NCI-H82 (cell line): ENCODE measurements at regions not wholly inside any gene's neighbourhood (a gene's known extent, or its start where the extent isn't known, plus 50 kb on each side); places are given as distances from the start of the nearest gene placed in this dataset.
"Not testable (repeated sequence)": the region's sequence is repeated elsewhere in the genome, so short reads cannot be mapped to it uniquely, and the experiment has no call there.

Experiments
- DNase-seq: peaks from one replicate; lab custom pipeline; 2025; lab: John Stamatoyannopoulos, UW

DNA sequence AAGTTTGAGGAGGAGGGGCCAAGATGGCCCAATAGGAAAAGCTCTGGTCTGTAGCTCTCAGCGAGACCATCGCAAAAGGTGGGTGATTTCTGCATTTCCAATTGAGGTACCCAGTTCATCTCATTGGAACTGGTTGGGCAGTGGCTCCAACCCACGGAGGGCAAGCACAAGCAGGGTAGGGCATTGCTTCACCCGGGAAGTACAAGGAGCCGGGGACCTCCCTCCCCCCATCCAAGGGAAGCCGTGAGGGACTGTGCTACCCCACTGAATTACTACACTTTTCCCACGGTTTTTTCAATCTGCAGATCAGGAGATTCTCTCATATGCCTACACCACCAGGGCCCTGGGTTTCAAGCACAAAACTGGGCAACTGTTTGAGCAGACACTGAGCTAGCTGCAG, 58.0 kb upstream of the EFCAB3 start:
- DNase-seq: no peak

DNA sequence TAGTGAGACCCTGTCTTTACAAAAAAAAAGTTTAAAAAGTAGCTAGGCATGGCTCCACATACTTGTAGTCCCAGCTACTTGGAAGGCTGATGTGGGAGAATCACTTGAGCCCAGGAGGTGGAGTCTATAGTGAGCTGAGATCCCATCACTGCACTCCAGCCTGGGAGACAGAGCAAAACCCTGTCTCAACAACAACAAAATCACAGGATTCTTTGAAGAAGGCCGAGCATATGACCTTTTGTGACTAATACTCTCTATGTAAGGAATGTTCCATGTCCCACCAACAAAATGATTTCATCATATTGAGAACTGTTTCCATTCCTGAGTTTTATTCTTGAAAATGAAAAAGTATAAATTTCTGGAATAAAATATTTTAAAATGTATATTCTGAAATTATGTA, 58.9 kb upstream of the EFCAB3 start:
- DNase-seq: no peak

DNA sequence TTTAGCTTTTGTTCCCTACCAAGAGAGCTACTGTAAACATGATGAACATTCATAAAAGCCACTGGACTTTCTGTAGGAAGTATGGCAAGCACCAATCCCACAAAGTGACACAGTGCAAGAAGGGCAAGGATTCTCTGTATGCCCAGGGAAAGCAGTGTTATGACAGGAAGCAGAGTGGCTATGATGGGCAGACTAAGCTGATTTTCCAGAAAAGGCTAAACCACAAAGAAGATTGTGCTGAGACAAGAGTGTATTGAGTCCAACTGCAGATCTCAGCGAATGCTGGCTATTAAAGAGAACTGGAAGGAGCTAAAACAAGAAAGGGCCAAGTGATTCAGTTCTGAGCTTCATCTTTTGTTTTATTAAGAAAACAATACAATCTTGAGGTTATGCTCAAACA, 60.5 kb upstream of the EFCAB3 start:
- DNase-seq: no peak

DNA sequence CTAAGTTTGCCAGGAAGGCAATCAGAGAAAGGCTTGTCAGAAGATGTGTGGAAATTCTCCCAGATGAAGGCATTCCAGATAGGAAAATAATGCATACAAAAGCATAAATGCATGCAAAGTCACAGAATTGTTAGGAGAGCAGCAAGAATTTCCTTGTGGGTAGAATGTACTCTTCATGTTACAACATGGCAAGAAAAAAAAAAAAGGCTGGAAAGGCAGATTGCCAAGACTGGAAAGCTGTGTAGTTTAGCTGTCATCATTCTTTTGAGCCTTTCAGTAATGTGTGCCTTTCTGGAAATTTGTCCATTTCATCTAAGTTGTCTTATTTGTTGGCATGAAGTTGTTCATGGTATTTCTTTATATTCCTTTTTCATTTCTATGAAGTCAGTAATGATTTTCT, 71.0 kb upstream of the EFCAB3 start:
- DNase-seq: no peak

DNA sequence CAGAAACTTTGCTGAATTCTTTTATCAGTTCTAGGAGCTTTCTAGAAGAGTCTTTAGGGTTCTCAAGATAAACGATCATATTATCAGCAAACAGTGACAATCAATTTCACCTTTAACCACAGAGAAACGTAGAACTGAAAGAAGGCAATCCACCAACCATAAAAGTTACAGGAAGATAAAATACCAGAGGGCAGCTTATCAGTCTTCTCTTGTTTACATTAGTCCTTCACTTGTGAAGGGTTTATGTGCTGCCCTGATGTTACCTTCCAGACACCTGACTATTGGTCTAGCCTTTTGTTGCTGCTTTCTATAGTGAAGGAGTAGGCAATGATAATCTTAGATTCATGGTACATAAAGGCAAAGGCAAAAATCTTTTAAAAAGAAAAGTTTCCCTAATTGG, 73.2 kb upstream of the EFCAB3 start:
- DNase-seq: no peak

DNA sequence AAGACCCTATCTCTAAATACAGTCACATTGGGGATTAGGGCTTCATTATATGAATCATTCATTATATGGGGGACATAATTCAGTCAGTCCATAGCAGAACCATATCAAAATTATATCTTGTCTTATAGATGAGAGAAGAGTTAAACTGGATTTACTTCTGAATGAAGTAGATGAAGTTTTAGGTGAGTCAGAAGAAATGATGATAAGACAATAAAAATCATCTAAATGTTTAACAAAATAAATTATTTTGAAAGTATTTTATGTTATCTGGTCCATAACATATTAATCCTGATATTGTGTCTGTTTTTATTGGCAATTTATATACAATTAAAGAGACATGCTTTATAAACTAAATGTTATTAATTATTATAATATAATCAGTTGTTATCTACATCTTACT, 76.9 kb upstream of the EFCAB3 start:
- no peak for DNase-seq

DNA sequence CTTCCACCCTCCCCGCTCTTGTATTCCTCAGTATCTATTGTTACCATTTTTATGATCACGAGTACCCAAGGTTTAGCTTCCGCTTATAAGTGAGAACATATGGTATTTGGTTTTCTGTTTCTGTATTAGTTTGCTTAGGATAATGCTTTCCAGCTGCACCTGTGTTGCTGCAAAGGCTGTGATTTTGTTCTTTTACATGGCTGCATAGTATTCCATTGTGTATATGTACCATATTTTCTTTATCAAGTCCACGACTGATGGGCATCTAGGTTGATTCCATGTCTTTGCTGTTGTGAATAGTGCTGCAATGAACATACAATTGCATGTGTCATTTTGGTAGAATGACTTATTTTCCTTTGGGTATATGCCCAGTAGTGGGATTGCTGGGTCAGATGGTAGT, 79.7 kb upstream of the EFCAB3 start:
- no peak for DNase-seq

DNA sequence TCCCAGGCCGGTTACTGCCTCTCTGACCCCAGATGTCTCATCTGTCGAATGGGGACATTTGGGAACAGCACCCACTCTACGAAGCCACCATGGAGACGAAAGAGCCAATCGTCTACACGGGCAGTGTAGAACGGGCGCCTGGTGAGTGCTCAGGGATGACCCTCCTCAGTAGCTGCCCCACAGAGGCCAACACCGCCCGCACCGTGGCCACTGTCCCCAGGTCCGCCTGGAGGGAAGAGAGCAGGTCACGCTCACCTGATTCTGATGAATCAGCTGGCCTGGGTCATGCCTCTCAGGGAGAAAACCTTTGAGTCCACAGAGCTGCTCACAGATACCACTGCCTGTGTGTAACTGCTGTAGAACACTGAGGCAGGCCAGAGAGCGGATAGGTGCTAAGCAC, 105.1 kb upstream of the EFCAB3 start:
- DNase-seq: not testable (repeated sequence)

DNA sequence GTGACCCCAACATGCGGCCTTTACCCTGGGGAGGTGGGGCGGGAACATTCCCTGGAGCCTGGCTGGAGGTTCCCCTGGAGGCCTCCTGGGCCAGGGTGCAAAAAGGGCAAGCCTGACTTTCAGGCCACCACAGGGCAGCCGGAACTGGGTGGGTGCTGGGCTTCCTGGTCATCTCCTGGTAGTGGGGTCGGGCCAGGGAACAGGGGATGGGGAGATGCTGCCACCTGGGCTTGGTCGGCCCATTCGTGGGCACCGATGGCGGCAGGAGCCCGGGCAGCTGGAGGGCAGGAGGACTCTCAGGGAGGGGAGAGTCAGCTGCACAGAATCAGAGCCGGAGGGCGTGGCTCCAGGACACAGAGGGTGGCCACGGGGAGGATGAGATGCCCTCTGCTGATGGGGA, 112.0 kb upstream of the EFCAB3 start:
- not testable (repeated sequence) for DNase-seq

DNA sequence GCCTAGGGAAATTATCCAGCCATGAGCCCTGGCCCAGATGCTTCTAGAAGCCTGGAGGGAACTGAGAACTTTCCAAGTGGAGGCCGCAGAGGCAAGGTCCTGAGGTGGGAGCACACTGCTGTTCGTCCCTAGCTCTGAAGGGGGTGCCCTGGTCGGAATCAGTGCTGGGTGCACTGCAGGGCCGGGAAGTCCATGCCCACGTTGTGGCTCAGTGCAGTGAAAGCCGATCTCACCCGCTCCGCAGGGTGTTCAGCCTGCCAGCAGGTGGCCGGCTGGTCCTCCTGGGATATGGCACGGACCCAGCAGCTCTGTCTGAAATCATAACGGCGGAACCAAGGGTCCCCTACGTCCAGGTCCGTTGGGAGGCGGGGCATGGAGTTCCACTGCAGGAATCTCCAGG, 115.4 kb upstream of the EFCAB3 start:
- not testable (repeated sequence) for DNase-seq

DNA sequence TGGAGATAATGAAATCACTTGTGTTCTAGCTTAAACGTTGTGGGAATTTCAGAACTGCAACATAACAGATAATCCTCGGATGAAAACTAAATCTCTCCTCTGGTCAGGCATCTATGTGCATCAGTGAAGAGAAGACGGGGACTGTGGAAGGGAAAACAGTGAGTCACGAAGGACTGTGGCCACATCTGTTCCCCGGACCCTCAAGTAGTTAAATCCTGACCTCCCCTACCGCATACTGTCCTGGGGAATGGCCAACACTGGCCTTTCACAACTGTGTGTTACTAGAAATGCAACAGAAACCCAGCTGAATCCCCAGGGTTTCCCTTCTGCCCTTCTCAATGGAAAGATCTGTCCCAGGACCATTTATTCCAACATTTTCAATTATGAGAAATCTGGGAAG, 124.6 kb upstream of the EFCAB3 start:
- DNase-seq: not testable (repeated sequence)

DNA sequence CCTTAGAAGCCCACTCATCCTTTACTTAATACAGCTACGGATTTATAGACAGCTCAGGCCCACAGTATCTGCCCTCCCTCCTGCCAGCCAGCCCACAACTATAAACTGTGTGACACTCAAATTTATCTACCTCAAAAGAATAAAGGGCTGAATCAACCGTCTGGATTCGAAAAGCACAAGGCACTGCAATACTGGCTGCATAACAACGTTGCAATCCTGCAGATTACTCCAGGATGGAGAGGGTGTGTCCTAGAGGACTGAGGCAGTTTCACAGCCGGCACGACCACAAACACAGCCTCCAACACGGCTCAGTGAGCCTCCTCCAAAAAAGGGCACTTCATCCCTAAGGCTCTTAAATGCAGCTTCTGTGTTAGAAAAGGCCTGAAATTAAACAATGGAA, 138.3 kb upstream of the EFCAB3 start:
- peak; percentile 21 for DNase-seq

DNA sequence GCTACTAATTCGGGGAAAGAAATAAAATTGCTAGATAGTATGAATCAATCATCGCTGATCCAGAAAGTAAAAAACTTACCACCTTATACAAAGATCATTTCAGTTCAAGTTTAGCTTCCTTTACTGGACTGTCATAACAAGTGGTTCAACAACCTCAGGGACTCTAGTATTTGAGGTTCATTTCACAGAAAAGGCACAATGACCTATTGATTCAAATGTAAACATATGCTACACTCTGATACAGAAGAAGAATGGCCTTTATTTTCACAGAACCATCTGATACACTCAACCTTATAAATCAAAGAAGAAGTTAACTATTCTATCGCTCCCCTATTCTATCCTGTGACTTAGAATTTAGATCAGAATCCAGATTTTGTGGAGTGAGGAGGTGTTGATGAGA, 140.8 kb upstream of the EFCAB3 start:
- DNase-seq: not testable (repeated sequence)

DNA sequence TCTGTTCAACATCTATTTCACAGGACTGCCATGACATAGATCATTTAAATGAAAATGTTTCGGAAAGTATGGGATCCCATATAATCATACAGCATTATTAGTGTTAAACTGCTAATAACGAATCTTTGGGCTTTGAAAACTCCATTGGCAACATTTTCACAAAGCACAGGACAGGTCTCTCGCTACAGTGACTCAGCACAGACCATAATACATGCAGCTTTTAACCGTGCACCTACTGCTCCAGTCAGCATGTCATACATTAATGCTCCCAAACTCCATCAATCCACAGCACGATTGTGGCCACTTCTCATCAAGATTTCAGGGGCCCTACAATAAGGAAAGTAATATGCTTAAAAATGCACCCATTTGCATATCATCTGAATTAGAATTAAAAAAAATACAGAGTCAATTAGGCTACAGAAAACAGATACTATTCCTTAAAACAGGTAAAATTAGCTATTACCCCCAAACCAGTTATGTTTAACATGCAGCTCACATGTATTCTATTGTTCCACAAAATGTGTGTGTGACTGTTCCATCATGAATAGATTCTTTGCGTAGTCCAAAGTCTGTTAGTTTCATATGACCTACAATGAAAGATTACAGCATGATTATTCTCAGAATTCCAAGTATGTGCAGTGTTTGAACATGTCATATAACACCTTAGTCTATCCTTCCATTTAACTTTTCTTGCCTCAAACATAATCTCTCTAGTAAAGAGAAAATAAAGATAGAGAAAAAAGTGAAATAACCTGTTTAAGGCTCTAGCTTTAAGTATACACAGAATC, 141.6 kb upstream of the EFCAB3 start:
- not testable (repeated sequence) for DNase-seq

DNA sequence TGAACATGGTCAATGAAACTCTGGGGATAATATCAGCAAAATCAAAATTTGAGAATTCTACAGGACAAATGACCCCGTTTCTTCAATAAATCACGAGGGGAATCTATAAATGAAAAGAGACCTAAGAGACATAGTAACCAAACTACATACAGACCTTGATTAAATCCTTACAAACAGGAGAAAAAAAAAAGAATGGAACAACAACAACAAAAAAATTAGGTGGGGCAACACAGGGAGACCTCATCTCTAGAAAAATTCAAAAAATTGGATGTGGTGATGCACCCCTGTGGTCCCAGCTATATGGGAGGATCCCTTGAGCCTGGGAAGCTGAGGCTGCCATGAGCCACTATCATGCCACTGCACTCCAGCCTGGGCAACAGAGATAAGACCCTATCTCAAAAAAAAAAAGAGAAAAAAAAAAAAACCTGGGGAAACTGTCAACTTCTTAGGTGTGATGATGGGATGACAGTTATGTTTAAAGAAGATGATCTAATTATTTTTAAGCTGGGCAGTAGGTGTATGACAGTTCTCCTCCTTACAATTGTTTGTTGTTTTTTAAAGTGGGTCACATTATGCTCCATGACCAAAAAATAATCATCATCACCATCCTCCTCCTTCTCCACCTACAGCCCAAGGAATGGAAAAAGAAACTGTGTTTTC, 146.4 kb upstream of the EFCAB3 start:
- DNase-seq: not testable (repeated sequence)

DNA sequence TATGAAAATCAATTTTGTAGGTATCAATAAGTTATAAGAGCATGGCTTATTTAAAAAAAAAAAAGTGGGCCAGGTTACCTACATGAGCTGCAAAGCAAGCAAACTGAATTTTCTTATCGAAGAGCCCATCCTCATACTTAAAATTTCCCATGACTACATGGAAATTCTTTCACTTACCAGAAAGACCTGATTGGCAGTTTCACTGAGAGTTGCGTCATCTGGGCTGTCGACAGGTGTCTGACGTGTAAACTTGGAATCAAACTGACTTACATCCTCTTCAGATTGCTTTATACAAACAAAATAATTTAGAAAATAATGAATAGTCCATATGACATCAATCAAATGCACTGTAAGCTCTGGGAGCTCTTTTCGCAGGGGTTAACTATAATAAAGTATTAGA, 149.1 kb upstream of the EFCAB3 start:
- DNase-seq: not testable (repeated sequence)

DNA sequence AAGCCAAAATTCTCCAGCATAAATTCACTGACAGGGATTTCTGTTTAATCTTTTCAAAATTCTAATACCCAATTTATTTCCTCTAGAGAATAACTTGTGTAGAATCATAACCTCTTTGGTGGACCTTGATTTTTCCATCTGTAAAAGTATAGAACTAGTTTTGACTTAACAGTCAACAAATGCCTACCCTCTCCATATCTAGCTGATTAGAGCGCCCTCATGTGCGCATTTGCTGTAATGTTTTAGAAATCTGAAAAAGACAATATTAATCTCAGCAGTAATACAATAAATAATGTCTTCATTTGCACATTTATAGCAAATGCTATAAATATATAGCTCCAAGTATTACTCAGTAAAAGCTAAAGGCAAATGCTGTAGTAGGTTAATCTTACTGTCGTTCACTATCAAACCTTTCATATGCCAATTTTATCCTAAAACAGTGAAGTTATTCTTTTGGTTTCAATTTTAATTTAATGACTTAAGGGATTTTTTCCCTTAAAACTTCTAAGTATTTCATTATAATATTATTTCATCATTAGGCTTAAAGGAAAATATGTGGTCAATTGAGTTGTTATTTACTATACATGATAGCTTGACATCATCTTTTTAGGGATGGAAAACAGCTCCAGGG, 153.6 kb upstream of the EFCAB3 start:
- not testable (repeated sequence) for DNase-seq

DNA sequence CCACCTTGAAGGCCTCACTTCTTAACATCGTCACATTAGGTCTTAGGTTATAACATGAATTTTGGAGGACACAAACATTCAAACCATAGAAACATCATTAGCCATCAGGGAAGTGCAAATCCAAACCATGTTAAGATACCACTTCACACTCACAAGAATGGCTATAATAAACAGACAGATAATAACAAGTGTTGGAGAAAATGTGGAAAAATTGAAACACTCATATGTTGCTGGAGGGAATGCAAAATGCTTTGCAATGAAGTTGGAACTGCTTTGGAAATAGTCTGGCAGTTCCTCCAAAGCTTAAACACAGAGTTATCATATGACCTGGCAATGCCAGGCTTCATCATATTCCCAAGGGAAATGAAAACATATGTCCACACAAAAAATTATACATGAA, 156.8 kb upstream of the EFCAB3 start:
- DNase-seq: not testable (repeated sequence)

DNA sequence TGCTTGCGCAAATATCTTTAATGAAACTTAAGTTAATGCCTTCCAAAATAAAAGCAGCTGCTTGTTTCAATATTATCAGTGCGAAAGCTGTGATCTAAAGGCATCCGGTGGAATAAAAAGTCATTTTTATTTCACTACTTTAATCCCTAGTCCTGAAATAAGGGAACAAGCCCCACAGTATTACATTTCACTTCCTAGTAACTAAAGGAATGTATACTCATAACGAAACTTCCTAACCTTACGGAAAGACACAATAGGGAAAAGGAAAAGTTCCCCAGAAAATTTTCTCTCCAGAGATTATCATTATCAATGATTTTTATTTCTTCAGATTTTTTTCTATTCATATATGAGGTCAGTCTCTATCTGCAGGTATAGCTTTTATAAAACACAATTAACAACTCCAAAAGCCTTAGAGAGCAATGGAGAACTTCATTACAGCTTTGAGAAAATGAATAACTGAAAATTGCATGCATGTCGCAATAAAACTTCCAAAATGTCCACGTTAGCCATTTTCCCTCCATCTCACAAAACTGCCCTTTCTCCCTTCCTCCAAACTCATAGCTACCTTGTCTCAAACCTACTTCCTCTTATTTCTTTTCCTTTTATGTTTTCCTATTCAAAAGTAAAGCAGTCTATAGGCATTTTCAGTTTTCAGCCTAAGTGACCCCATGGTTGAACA, 154.3 kb upstream of the MED13 start:
- DNase-seq: no peak

DNA sequence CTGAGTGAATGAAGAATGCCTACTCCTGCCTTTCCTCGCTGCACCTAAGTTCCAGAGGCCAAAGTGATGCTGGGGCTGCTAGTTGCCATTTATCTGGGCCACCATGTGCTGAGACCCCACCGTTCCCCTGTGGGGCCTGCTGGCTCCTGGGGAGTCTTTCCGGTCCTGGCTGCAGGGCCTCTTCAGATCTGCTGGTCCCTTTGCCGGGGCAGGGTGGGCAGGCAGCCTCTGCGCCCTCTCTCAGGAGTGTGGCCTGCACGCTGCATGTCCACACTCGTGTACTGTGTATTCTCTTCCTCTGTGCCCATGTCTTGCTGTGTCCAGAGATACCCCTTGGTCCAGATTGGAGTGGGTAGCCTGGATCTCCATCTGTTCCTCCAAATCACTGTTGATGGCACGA, 151.8 kb upstream of the MED13 start:
- DNase-seq: no peak

DNA sequence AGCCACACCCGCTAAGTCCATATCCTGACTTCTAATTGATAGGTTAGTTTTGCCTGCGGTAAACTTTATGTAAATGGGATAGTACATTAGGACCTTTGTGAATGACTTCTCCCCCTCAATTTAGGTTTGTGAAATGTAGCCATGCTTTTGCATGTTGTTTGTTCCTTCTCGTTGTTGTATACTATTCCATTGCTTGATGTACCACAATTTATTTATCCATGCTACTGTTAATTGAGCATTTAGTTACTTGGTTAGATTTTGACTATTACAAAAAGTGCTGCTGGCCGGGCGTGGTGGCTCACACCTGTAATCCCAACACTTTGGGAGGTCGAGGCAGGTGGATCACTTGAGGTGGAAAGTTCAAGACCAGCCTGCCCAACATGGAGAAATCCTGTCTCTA, 150.8 kb upstream of the MED13 start:
- DNase-seq: not testable (repeated sequence)

DNA sequence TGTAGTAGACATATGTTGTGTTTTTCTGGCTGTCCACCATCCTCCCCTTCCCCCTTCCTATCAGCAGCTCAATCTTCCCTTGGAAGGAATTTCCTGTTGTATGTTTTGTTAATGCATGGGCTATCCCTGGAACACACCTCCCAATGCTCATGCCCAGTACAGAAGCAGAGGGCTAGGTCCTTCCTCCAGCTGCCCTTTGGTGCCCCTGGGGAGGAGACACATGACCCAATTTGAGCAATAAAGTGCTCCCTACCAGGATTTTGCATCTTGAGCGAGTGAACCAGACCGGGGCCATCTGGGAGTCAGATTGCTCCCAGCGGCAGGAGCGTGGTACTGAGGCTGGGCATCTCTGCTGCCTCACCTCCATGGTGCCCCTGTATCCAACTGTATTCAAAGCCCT, 141.5 kb upstream of the MED13 start:
- DNase-seq: peak; percentile 30

DNA sequence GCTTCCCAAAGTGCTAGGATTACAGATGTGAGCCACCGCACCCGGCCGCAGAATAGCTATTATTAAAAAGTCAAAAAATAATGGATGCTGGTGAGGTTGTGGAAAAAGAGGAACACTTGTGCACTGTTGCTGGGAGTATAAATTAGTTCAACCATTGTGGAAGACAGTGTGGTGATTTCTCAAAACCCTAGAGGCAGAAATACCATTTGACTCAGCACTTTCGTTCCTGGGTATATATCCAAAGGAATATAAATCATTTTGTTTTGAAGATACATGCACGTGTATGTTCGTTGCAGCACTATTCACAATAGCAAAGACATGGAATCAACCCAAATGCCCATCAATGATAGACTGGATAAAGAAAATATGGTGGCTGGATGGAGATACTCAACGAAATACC, 132.1 kb upstream of the MED13 start:
- DNase-seq: not testable (repeated sequence)
